Activated naive CD8-positive, alpha-beta T cell (primary cell): ENCODE measurements at regions not wholly inside any gene's neighbourhood (a gene's known extent, or its start where the extent isn't known, plus 50 kb on each side); places are given as distances from the start of the nearest gene placed in this dataset.

Source experiments
- H3K27ac Mint-ChIP-seq: one replicate; pipeline ENCODE4 v1.8.0; 2021; ENCODE audit warnings: mixed read lengths
- H3K27me3 Mint-ChIP-seq: one replicate; pipeline ENCODE4 v1.8.0; 2021; ENCODE audit warnings: mixed read lengths
- H3K36me3 Mint-ChIP-seq: one replicate; pipeline ENCODE4 v1.8.0; 2021; ENCODE audit warnings: mixed read lengths
- H3K4me1 Mint-ChIP-seq: one replicate; pipeline ENCODE4 v1.8.0; 2021; ENCODE audit warnings: low read depth, mixed read lengths
- H3K4me3 Mint-ChIP-seq: one replicate; pipeline ENCODE4 v1.8.0; 2021; ENCODE audit warnings: mild to moderate bottlenecking, mixed read lengths
- H3K9me3 Mint-ChIP-seq: one replicate; pipeline ENCODE4 v1.8.0; 2021; ENCODE audit warnings: low read depth, mixed read lengths

DNA sequence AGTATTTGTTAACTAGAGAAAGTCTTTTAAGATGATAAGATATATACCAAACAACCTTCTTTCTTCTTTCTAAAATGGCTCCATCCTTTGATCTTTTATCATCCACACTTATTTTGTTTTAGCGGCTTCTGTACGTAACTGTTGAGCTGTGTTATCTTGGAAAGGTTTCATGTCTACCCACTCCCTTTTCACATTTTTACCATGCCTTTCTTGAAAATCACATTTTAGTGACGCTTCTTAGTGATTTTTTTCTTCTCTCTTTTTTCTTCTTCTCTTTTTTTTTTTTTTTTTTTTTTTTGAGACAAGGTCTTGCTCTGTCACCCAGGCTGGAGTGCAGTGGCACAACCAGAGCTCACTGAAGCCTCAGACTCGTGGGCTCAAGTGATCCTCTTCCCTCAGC is 135.1 kb downstream of the CHIC2 start:
- Mint-ChIP-seq H3K9me3 (no peaks in the 10 kb centered on the region), H3K27me3 (no peaks in the 10 kb centered on the region), H3K27ac (no peak overlapping the region), H3K36me3 (no peaks in the 10 kb centered on the region), H3K4me1 (no peaks in the 10 kb centered on the region), H3K4me3 (no peak overlapping the region)

DNA sequence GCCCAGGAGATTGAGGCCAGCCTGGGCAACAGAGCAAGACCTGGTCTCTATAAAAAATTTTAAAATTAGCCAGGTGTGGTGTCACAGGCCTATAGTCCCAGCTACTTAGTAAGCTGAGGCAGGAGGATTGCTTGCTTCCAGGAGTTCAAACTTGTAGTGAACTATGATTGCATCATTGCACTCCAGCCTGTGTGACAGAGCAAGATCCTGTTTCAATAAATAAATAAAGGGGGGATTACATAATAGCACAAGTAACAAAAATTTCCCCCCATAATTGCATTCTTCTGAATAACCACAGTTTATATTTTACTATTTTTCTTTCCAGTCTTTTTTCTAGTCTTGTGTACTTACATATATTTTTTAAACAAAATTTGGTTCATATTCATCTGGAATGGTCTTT is 135.6 kb downstream of the CHIC2 start:
- no peaks in the 10 kb centered on the region for H3K27me3 Mint-ChIP-seq
- no peak overlapping the region for H3K27ac Mint-ChIP-seq
- H3K9me3 Mint-ChIP-seq, result no peaks in the 10 kb centered on the region
- H3K36me3 Mint-ChIP-seq, result no peaks in the 10 kb centered on the region
- H3K4me3 Mint-ChIP-seq, result no peak overlapping the region
- no peaks in the 10 kb centered on the region for H3K4me1 Mint-ChIP-seq

DNA sequence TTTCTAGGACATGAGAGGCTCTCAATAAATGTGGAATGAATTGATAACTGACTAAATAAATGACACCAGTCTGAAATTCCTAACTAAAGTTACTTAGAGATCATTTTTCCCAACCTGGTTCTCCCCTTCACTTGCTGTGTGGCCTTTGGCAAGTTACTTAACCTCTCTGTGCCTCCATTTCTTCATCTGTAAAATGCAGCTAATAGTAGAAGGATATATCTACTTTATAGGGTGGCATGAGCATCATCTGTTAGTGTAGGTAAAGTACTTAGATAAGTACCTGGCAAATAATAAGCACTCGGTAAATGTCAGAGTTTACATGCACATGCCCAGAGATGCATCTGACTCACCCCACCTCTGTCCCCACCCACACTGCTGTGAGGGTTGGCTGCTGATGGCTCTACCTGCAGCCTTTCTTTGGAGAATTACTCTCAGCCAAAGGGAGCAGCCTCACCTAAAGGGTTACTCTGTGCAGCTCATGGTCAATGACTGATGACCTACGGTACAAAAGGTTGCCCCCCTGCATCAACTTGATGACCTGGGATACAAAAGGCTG is 139.3 kb downstream of the CHIC2 start:
- Mint-ChIP-seq H3K9me3 (no peaks in the 10 kb centered on the region), H3K27ac (no peak overlapping the region), H3K36me3 (no peaks in the 10 kb centered on the region), H3K4me1 (no peaks in the 10 kb centered on the region), H3K4me3 (no peak overlapping the region), H3K27me3 (peaks cover 1% of the 10 kb centered on the region)

DNA sequence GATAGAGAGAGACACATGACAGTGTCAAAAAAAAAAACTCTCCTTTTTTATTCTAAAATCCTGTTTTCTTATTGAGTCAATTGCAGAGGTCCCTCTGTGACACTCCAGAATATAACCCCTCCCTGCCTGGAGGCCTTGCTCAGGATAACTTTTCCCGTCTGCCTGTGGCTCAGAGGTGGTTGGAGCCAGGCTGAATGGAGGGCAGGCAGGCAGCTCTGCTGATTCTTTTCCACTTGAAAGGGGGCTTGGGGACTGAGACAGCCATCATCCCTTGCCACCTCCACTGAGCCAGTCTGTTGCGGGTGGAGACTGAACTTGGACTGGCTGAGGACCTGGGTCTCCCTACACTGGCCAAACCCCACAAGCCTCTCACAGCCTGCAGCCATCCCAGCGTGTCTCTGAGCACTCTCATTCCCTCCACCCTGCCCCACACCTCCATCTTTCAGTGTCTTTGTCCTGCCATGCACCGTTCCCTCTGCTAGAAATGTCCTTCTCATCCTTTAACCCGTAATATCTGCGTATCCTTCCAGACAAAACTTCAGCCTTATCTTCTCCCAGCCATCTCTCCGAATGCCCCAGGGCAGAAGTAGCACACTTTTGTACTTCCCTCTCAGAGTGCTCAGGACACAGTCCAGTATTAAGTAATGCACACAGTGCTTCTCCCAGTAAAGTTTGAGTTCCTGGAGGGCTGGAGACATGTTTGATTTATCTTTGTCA is 139.9 kb downstream of the CHIC2 start:
- H3K36me3 Mint-ChIP-seq, result no peaks in the 10 kb centered on the region
- no peaks in the 10 kb centered on the region for H3K4me1 Mint-ChIP-seq
- no peak overlapping the region for H3K4me3 Mint-ChIP-seq
- peaks cover 1% of the 10 kb centered on the region for H3K27me3 Mint-ChIP-seq
- H3K9me3 Mint-ChIP-seq, result no peaks in the 10 kb centered on the region
- H3K27ac Mint-ChIP-seq, result no peak overlapping the region

DNA sequence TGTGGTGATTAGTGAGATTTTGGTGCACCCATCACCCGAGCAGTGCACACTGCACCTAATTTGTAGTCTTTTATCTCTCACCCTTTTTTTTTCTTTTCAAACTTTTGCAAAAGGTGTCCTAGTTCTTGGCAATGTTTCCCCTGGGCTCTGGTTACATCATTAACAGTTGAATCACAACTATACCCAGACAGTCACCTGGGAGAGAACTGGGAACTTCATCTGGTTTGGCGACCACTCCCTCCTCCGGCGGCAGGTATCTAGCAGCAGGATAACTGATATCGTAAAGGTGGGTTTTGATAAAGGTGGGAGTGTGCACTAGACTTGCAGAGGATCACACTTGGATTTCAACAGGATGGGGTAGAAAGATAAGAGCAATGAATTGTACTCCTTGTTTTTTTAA is 140.5 kb downstream of the CHIC2 start:
- Mint-ChIP-seq H3K4me1 (no peaks in the 10 kb centered on the region), H3K36me3 (no peaks in the 10 kb centered on the region), H3K27ac (no peak overlapping the region), H3K9me3 (no peaks in the 10 kb centered on the region), H3K4me3 (no peak overlapping the region), H3K27me3 (peaks cover 1% of the 10 kb centered on the region)

DNA sequence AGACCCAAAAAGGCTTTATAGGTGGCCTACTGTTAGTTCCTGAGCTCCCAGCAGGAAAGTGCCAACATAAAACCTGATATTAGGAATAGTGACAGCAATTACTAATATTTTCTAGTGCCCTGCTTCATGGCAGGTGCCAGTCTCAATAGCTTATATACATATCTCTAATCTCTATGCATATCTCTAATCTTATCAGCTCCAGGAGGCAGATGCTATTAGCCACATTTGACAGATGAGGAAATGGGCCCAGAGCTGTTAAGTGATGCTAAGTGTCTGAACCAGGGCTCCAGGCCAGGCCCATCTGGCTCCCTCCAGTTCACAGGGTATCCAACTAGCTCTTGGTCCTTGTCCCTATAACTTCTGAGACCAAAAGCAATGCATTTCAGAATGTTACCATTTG is 142.5 kb downstream of the CHIC2 start:
- Mint-ChIP-seq H3K27ac (no peak overlapping the region), H3K27me3 (peaks cover 4% of the 10 kb centered on the region), H3K4me1 (no peaks in the 10 kb centered on the region), H3K4me3 (no peak overlapping the region), H3K9me3 (no peaks in the 10 kb centered on the region), H3K36me3 (no peaks in the 10 kb centered on the region)

DNA sequence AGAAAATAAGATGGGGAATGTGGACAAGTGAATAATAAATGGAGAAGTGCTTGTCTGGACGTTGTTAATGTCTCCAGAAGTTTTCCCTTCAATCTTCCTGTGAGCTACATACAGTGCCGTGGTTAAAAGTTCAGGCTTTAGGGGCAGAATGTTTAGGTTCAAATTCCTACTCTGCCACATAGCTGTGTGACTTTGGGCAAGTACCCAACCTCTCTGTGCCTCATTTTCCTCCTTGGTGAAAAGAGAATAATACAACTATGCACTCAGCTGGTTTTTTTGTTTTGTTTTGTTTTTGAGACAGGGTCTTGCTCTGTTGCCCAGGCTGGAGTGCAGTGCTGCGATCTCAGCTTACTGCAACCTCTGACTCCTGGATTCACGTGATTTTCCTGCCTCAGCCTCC is 143.5 kb downstream of the CHIC2 start:
- H3K4me3 Mint-ChIP-seq, result no peak overlapping the region
- no peak overlapping the region for H3K27ac Mint-ChIP-seq
- no peaks in the 10 kb centered on the region for H3K36me3 Mint-ChIP-seq
- no peaks in the 10 kb centered on the region for H3K4me1 Mint-ChIP-seq
- H3K9me3 Mint-ChIP-seq, result no peaks in the 10 kb centered on the region
- H3K27me3 Mint-ChIP-seq, result peaks cover 4% of the 10 kb centered on the region

DNA sequence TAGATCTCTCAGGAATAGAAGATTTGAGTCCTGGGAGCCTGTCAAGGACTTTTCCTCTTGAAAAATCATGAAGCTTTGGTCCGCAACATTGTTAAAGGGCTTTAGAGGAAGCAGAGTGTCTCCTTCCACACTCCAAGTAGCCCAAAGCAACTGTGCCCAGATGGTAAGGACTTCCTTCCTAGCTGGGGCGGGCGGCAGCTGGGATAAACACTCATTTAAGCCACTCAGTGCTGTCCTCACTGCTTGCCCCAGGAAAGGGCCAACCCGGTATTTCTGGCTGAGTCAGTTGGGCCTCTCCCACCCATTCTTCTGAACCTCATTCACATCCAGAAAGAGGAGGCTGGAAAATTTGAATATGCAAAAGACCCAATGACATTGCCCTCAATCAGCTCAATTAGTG is 144.3 kb downstream of the CHIC2 start:
- H3K4me1 Mint-ChIP-seq, result no peaks in the 10 kb centered on the region
- H3K27me3 Mint-ChIP-seq, result peaks cover 6% of the 10 kb centered on the region
- no peak overlapping the region for H3K4me3 Mint-ChIP-seq
- H3K36me3 Mint-ChIP-seq, result no peaks in the 10 kb centered on the region
- no peaks in the 10 kb centered on the region for H3K9me3 Mint-ChIP-seq
- H3K27ac Mint-ChIP-seq, result no peak overlapping the region

DNA sequence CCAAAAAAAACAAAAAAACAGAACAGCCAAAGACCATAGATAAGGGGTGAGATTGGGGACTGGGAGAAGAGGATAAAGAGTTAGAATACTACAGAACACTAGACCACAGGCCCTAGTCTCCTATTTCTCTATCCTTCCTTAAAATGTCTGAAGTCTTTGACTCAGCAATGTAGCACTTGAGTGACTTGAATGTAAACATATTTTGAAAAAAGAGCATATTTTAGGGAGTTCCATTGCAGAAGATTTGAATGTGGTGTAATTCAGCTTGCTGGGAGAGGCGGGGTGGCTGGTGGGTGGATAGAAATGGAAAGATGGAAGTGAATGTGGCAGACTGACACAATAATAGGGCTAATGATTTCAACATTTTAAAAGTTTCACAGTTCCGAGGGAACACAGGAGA is 144.9 kb downstream of the CHIC2 start:
- H3K27ac Mint-ChIP-seq, result no peak overlapping the region
- H3K4me3 Mint-ChIP-seq, result no peak overlapping the region
- H3K4me1 Mint-ChIP-seq, result no peaks in the 10 kb centered on the region
- no peaks in the 10 kb centered on the region for H3K36me3 Mint-ChIP-seq
- no peaks in the 10 kb centered on the region for H3K9me3 Mint-ChIP-seq
- peaks cover 6% of the 10 kb centered on the region for H3K27me3 Mint-ChIP-seq

DNA sequence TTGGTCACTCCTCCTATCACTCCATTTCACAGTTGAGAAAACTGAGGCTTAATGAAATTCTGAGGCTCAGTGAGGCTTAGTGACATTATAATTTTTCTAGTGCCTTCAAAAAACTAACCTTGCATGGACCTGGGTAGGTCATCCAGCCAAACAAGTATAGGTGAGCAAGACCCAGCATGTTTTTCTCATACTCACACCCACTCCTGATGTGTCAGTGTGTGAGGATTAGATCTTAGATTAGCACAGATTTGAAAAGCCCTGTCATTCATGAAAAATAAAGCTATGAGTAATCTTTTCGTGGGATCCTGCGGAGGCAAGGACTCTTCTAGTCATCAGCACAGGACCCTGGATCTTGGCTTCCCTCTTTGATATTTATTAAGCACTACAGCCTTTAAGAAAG is 146.7 kb downstream of the CHIC2 start:
- Mint-ChIP-seq H3K4me1 (no peaks in the 10 kb centered on the region), H3K27me3 (peaks cover 6% of the 10 kb centered on the region), H3K27ac (no peak overlapping the region), H3K4me3 (no peak overlapping the region), H3K36me3 (no peaks in the 10 kb centered on the region), H3K9me3 (no peaks in the 10 kb centered on the region)

DNA sequence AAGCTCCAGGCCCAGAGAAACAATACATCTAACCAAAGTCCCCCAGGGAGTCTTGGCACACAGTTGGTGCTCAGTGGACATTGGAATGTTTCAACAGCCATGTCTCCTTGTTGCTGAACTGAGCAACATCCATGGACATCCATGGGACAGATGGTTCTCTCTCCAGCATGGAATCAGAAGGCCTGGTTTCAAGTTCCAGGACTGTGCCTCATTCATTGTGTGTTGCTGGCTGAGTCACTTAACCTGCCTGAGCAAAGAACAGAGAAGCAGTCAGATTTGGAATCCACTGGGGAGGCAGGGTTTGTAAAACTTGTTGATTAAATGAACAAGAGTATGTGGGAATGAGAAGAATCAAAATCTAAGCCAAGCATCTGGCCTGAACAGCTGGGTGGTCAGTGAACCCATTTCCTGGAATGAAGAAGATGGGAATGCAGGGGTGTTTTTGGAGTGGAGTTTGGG is 147.9 kb downstream of the CHIC2 start:
- no peak overlapping the region for H3K4me3 Mint-ChIP-seq
- no peaks in the 10 kb centered on the region for H3K36me3 Mint-ChIP-seq
- peaks cover 6% of the 10 kb centered on the region for H3K27me3 Mint-ChIP-seq
- no peaks in the 10 kb centered on the region for H3K4me1 Mint-ChIP-seq
- H3K9me3 Mint-ChIP-seq, result no peaks in the 10 kb centered on the region
- H3K27ac Mint-ChIP-seq, result no peak overlapping the region

DNA sequence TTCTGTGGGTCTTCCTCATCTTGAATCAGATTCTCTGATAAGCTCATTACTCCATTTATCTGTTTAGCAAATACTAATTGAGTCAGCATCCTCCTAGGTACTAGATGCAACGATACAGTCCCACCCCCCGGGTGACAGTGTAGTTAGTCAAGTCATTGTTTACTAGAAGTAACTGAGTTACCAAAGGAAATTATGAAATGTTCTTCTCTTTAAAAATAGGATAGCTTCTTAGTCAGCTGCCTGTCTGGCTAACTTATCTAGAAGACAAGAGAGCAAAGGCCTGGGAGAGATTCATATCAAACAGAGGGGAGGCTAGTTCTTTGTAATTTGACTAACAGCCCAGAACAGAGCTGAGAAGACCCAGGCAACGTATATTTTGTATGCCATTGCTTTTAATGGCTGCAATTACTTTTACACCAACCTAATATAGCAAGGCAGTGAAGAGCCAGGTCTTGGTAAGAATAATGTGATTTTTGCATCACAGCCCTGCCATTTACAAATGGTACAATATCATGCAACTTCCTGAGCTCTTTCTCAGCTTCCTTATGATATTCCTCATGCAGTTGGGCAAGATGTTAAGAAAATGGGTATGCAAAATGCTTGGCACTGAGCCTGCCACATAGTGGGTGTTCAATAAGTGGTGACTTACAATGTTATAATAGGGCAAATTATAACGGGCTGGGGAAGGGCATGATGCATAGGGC is 149.9 kb downstream of the CHIC2 start:
- no peaks in the 10 kb centered on the region for H3K36me3 Mint-ChIP-seq
- no peaks in the 10 kb centered on the region for H3K4me1 Mint-ChIP-seq
- no peaks in the 10 kb centered on the region for H3K9me3 Mint-ChIP-seq
- no peak overlapping the region for H3K4me3 Mint-ChIP-seq
- H3K27ac Mint-ChIP-seq, result no peak overlapping the region
- H3K27me3 Mint-ChIP-seq, result peaks cover 13% of the 10 kb centered on the region

DNA sequence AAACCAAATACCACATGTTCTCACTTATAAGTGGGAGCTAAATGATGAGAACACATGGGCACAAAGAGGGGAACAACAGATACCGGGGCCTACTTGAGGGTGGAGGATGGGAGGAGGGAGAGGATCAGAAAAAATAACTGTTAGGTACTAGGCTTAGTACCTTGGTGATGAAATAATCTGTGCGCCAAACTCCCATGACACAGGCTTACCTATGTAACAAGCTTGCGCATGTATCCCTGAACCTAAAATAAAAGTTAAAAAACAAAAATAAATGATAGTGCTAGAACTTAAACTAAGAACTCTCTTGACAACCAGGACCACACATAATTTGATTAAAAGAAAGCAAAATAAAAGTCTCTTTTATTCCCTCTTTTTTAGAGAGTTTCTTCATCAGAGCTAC is 150.6 kb downstream of the CHIC2 start:
- Mint-ChIP-seq H3K36me3 (no peaks in the 10 kb centered on the region), H3K4me1 (peaks cover 5% of the 10 kb centered on the region), H3K27ac (no peak overlapping the region), H3K4me3 (no peak overlapping the region), H3K27me3 (peaks cover 15% of the 10 kb centered on the region), H3K9me3 (no peaks in the 10 kb centered on the region)

DNA sequence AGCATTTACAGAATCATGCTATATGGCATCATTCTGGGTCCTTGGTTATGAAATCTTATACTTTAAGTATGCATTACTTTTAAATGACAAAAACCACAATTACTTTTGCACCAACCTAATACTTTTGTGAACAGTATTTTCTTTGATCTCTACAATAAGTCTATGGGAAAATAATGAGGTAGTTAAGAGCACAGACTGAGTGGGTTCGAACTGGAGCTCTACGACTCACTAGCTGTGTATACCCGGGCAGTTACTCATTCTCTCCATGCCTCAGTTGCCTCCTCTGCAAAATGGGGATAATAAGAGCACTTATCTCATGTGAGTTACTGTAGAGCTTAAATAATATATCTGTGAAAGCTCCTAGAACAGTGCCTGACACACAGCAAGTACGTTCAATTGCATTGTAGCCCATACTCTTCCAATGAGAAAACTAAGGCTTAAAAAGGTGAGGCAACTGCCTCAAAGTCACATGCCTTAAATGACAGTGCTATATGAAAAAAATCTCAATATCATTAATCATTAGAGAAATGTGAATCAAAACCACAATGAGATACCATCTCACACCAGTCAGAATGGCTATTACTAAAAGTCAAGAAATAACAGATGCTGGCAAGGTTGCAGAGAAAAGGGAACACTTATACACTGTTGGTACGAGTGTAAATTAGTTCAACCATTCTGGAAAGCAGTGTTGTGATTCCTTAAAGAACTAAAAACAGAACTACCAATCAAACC is 151.5 kb downstream of the CHIC2 start:
- Mint-ChIP-seq H3K27ac (no peak overlapping the region), H3K9me3 (no peaks in the 10 kb centered on the region), H3K27me3 (peaks cover 21% of the 10 kb centered on the region), H3K4me1 (peaks cover 11% of the 10 kb centered on the region), H3K4me3 (no peak overlapping the region), H3K36me3 (no peaks in the 10 kb centered on the region)

DNA sequence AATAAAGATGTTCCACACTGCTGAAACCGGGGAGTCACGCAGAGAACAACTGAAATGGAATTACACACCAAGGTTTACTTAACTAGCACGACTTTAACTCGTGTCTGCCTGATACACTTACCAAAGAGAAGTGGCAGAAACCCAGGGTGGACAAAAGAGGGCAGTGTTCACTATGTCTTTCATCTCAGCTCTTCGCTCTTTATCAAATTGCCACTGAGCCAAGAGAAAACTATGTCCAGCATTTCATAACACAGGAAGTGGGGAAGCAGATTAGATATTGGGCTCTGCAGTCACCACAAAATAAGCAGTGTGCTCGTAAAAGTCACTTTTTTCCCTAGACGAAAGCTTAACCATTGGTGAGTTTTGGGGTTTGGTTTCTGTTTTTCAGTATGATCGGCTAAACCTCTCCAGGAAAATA is 155.7 kb downstream of the CHIC2 start:
- H3K27ac Mint-ChIP-seq, result no peak overlapping the region
- no peaks in the 10 kb centered on the region for H3K9me3 Mint-ChIP-seq
- peaks cover 16% of the 10 kb centered on the region for H3K4me1 Mint-ChIP-seq
- H3K36me3 Mint-ChIP-seq, result no peaks in the 10 kb centered on the region
- H3K27me3 Mint-ChIP-seq, result peaks cover 42% of the 10 kb centered on the region
- peak overlapping the region; percentile 15 for H3K4me3 Mint-ChIP-seq
